Subcutaneous abdominal adipose tissue (tissue), 5 donors: ENCODE measurements at regions not wholly inside any gene's neighbourhood (a gene's known extent, or its start where the extent isn't known, plus 50 kb on each side); places are given as distances from the start of the nearest gene placed in this dataset.

Source experiments
- H3K27ac ChIP-seq: one replicate; pipeline ENCODE4 v1.7.0; 2013; ENCODE audit warnings: low read depth, mild to moderate bottlenecking, inconsistent platforms, low read length, moderate library complexity
- H3K27me3 ChIP-seq, 5 donors: one replicate each; pipeline ENCODE4 v1.7.0; 2013; ENCODE audit warnings: low read length in 5 of 5, inconsistent platforms in 1 of 5; ENCODE audit not compliant: control insufficient read depth in 5 of 5, insufficient read depth in 4 of 5
- H3K36me3 ChIP-seq, 5 donors: one replicate each; pipeline ENCODE4 v1.7.0; 2013; ENCODE audit warnings: low read length in 5 of 5; ENCODE audit not compliant: control insufficient read depth in 5 of 5, insufficient read depth in 5 of 5
- H3K4me1 ChIP-seq, 5 donors: one replicate each; pipeline ENCODE4 v1.7.0; 2013; ENCODE audit warnings: low read length in 5 of 5, mild to moderate bottlenecking in 3 of 5, moderate library complexity in 1 of 5; ENCODE audit not compliant: control insufficient read depth in 5 of 5, insufficient read depth in 5 of 5
- H3K4me3 ChIP-seq, 5 donors: one replicate each; pipeline ENCODE4 v1.7.0; 2013; ENCODE audit warnings: low read length in 5 of 5, low read depth in 1 of 5
- H3K9ac ChIP-seq, 5 donors: one replicate each; pipeline ENCODE4 v1.7.0; 2013; ENCODE audit warnings: low read length in 5 of 5, mild to moderate bottlenecking in 4 of 5, moderate library complexity in 3 of 5
- H3K9me3 ChIP-seq, 5 donors: one replicate each; pipeline ENCODE4 v1.7.0; 2013; ENCODE audit warnings: low read length in 5 of 5; ENCODE audit not compliant: control insufficient read depth in 5 of 5
- donor health status: healthy.
- donor health status: healthy.
- donor health status: healthy.
- donor health status: healthy.
- donor health status: healthy.

DNA sequence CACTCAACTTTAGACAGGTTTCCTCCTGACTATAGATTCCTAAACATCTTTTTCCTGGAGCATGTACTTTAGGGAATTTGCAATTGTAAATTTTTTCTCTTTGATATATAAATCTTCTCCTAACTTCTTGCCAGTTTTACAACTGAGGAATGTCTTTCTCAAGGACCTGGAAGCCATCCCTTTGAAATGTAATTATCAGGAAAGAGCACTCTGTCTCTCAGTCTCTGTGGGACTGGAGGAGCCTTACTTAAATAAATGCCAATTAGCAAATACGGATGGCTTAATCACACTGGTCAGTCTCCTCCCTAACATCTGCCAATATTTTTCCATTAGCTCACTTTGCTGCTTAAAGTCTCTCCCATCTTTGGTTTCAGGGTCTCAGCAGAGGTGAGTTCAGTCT lies 344.3 kb upstream of the ARRDC3 start:
- Histone ChIP-seq H3K4me1 (no peaks in the 10 kb centered on the region), H3K4me3 (no peak overlapping the region), H3K36me3 (no peaks in the 10 kb centered on the region), H3K9me3 (no peaks in the 10 kb centered on the region), H3K9ac (no peak overlapping the region), H3K27ac (no peak overlapping the region), H3K27me3 (no peaks in the 10 kb centered on the region)

- Histone ChIP-seq H3K27ac (no peak overlapping the region), H3K4me1 (no peaks in the 10 kb centered on the region), H3K9ac (no peak overlapping the region), H3K36me3 (no peaks in the 10 kb centered on the region), H3K4me3 (no peak overlapping the region), H3K27me3 (no peaks in the 10 kb centered on the region), H3K9me3 (no peaks in the 10 kb centered on the region)
Observed at GRCh38 chr5:91722736-91723467, 339.8 kb upstream of the ARRDC3 start.

GRCh38 chr5:91712718-91713117 lies 329.6 kb upstream of the ARRDC3 start:
- Histone ChIP-seq H3K9ac (no peak overlapping the region), H3K27me3 (no peaks in the 10 kb centered on the region), H3K27ac (no peak overlapping the region), H3K4me3 (no peak overlapping the region), H3K36me3 (no peaks in the 10 kb centered on the region), H3K9me3 (no peaks in the 10 kb centered on the region), H3K4me1 (no peaks in the 10 kb centered on the region)

- no peaks in the 10 kb centered on the region for H3K27me3 ChIP-seq
- H3K9me3 ChIP-seq, result no peaks in the 10 kb centered on the region
- H3K4me1 ChIP-seq, result no peaks in the 10 kb centered on the region
- no peak overlapping the region for H3K9ac ChIP-seq
- no peaks in the 10 kb centered on the region for H3K36me3 ChIP-seq
- H3K4me3 ChIP-seq, result no peak overlapping the region
- H3K27ac ChIP-seq, result no peak overlapping the region
Observed at GRCh38 chr5:91707521-91707841, 324.4 kb upstream of the ARRDC3 start.

DNA sequence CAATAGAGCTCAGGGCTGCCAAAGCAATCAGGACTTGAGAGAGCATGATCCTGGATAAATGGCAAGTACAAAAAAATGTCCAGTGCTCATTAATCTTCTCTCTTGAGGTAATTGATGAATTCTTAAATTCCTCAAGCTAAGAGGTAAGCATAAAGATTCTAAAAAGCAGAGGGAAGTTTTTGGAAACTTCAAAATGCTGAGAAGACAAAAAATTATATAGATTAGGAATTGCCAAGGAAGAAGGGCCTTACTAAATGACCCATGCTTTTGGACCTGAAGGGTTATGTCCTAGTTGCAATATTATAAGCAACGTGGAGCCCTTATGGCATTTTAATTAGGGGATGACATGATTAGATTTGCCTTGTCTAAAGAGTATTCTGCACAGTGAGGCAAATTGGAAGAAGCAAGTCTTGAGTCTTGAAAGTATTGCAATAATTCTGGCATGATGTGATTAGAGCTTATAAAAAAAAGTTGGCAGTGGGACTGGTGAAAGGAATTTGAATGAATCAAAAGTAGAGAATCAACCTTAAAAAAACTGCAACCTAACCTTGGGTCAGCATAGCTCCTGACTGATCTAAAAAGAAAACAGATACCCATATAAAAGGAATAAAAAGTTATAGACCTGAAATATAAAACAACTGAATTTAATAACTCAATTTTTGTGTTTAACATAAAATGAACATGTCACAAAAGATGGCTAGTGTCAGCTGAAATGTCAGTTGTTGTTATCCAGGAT lies 323.8 kb upstream of the ARRDC3 start:
- no peak overlapping the region for H3K27ac ChIP-seq
- H3K36me3 ChIP-seq, result no peaks in the 10 kb centered on the region
- no peaks in the 10 kb centered on the region for H3K4me1 ChIP-seq

DNA sequence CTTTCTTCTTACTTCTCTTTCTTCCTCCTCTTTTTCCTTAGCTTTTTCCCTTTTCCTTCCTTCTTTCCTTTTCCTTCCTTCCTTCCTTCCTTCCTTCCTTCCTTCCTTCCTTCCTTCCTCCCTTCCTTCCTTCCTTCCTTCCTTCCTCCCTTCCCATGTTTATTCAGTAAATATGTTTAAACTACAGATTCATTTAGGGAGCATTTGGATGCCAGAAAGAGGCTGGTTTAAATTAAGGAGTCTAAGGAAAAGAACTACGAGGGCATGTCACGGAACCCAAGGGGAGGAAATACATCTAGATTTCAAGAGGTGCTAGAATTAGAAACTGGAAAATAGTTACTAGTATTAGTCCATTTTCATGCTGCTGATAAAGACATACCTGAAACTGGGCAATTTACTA lies 320.0 kb upstream of the ARRDC3 start:
- Histone ChIP-seq H3K27ac (no peak overlapping the region), H3K36me3 (no peaks in the 10 kb centered on the region), H3K27me3 (no peaks in the 10 kb centered on the region), H3K4me3 (no peak overlapping the region), H3K9ac (no peak overlapping the region), H3K4me1 (no peaks in the 10 kb centered on the region), H3K9me3 (peaks cover 0 to 3% (median 0%) of the 10 kb centered on the region in 5 donors)

More for the DNA sequence above, 323.8 kb upstream of the ARRDC3 start:
- Histone ChIP-seq H3K9me3 (no peaks in the 10 kb centered on the region), H3K9ac (no peak overlapping the region), H3K4me3 (no peak overlapping the region), H3K27me3 (no peaks in the 10 kb centered on the region)

GRCh38 chr5:91699429-91699828 lies 316.3 kb upstream of the ARRDC3 start:
- Histone ChIP-seq H3K9me3 (peaks cover 0 to 3% (median 0%) of the 10 kb centered on the region in 5 donors), H3K27me3 (no peaks in the 10 kb centered on the region), H3K4me3 (no peak overlapping the region)

GRCh38 chr5:91691592-91691991 lies 308.5 kb upstream of the ARRDC3 start:
- Histone ChIP-seq H3K36me3 (no peaks in the 10 kb centered on the region), H3K27ac (no peak overlapping the region), H3K9ac (no peak overlapping the region), H3K4me3 (no peak overlapping the region), H3K27me3 (no peaks in the 10 kb centered on the region), H3K4me1 (no peaks in the 10 kb centered on the region), H3K9me3 (peaks cover 0 to 3% (median 0%) of the 10 kb centered on the region in 5 donors)

More at GRCh38 chr5:91699429-91699828, 316.3 kb upstream of the ARRDC3 start:
- Histone ChIP-seq H3K36me3 (no peaks in the 10 kb centered on the region), H3K27ac (no peak overlapping the region), H3K9ac (no peak overlapping the region), H3K4me1 (no peaks in the 10 kb centered on the region)

DNA sequence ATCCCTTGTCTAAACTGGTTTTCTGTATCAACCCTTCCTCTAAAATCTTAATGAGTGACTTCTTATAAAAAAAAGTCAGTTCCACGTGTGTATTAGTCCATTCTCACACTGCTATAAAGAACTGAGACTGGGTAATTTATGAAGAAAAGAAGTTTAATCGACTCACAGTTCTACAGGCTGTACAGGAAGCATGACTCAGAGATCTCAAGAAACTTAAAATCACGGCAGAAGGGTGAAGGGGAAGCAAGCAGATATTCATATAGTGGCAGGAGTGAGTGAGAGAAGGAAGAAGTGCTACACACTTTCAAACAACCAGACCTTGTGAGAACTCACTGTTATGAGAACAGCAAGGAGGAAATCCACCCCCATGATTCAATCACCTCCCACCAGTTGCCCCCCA lies 307.8 kb upstream of the ARRDC3 start:
- peaks cover 0 to 3% (median 0%) of the 10 kb centered on the region in 5 donors for H3K9me3 ChIP-seq

DNA sequence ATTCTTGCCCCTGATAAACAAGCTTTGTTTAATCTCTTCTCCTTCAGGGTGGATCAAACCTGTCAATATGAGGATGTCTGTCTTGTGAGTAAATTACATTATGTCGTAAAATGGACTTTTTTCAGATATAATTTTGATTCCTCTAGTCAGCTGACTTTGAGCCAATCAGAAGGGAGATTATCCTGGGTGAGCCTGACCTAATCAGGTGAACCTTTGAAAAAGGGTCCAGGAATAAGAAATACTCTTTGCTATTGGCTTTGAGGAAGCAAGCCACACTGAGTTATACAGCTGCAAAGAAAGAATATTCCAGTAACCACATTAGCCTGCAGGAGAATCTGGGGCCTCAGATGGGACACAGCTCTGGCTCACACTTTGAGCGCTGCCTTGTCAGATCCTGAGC lies 304.3 kb upstream of the ARRDC3 start:
- Histone ChIP-seq H3K27ac (no peak overlapping the region), H3K9ac (no peak overlapping the region), H3K9me3 (peaks cover 0 to 3% (median 0%) of the 10 kb centered on the region in 5 donors), H3K27me3 (no peaks in the 10 kb centered on the region), H3K4me3 (no peak overlapping the region), H3K4me1 (no peaks in the 10 kb centered on the region), H3K36me3 (no peaks in the 10 kb centered on the region)

More for the DNA sequence above, 307.8 kb upstream of the ARRDC3 start:
- Histone ChIP-seq H3K27me3 (no peaks in the 10 kb centered on the region), H3K4me1 (no peaks in the 10 kb centered on the region), H3K27ac (no peak overlapping the region), H3K36me3 (no peaks in the 10 kb centered on the region), H3K4me3 (no peak overlapping the region), H3K9ac (no peak overlapping the region)
